22Rv1 (cell line): ENCODE measurements at regions not wholly inside any gene's neighbourhood (a gene's known extent, or its start where the extent isn't known, plus 50 kb on each side); places are given as distances from the start of the nearest gene placed in this dataset.
"Not testable (repeated sequence)": the region's sequence is repeated elsewhere in the genome, so short reads cannot be mapped to it uniquely, and the experiment has no call there.

Source experiments
- H3K27ac ChIP-seq: fragments of 450-650 bp; 2 replicates; pipeline ENCODE4 v1.5.1; 2017
- ZFX ChIP-seq: fragments of 450-650 bp; IDR thresholded peaks from 2 replicates; pipeline ENCODE4 v1.6.1; 2017; ENCODE audit warnings: antibody characterized with exemption, borderline replicate concordance
- TF ChIP-seq, protein P1 (sequence below): fragments of 450-650 bp; IDR thresholded peaks from 2 replicates; pipeline ENCODE4 v1.5.1; 2017; ENCODE audit warnings: mild to moderate bottlenecking

DNA sequence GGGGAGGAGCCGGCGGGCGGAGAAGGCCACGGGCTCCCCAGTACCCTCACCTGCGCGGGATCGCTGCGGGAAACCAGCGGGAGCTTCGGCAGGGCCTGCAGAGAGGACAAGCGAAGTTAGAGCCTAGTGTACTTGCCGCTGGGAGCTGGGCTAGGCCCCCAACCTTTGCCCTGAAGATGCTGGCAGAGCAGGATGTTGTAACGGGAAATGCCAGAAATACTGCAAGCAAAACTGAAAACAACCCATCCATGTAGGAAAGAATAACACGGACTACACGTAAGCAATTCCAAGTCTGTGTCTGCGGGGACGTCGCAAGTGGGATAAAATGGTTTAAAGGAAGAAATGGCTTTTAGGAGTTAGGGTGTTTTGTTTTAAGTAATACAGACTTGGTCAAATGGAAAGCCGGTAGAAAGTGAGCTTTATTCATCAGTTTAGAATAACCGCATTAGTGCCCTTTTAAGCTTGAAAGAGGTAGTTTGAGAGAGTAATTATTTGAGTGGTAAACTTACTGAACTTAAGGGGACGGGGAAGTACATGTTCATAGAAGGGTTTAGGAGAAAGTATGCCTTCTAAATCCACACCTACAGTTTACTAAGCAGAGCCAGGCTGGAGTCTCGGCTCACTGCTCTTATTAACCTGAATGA is 121.3 kb upstream of the NIPA1 start:
- H3K27ac ChIP-seq: not testable (repeated sequence)

DNA sequence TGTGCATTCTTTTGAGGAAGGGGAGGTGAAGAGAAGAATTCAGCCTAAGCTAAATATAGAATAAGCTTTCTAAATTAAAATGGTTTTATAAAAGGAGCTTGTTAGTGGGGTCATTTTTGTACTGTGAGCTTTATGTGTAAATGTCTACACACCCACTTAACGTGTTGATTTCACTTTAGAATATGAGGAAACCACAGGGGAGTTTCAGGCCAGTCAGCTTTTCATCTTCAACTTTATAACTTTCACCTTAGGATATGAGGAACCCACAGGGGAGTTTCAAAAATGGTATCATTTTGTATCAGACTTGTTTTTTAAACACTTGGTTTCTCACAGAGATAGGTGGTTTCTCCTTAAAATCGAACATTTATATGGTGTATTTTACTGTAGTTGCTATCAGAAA is 120.7 kb upstream of the NIPA1 start:
- H3K27ac ChIP-seq: not testable (repeated sequence)

DNA sequence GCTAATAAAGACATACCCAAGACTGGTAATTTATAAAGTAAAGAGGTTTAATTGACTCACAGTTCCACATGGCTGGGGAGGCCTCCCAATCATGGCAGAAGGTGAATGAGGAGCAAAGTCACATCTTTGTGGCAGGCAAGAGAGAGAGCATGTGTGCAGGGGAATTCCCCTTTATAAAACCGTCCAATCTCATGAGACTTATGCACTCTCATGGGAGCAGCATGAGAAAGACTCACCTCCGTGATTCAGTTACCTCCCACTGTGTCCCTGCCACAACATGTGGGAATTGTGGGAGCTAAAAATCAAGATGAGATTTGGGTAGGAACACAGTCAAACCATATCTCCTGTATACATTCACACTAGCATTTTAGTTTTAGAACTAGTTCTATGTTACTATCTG is 101.7 kb upstream of the NIPA1 start:
- H3K27ac ChIP-seq: not testable (repeated sequence)

DNA sequence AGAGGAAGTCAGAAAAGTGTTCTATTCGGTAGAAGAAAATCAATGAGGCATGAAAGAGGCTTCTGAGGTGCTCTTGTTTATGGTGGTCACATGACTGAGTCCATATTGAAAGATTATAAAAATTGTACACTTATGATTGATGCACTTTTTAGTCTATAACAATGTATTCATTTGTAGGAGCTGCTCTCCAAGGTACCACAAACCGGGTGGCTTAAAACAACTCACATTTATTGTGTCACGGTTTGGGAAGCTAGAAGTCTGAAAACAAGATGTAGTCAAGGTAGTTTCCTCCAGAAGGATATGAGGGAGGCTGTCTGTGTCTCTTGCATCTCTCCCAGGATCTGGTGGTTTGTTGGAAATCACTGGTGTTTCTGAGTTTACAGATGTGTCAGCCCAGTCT is 86.6 kb upstream of the NIPA1 start:
- not testable (repeated sequence) for H3K27ac ChIP-seq

DNA sequence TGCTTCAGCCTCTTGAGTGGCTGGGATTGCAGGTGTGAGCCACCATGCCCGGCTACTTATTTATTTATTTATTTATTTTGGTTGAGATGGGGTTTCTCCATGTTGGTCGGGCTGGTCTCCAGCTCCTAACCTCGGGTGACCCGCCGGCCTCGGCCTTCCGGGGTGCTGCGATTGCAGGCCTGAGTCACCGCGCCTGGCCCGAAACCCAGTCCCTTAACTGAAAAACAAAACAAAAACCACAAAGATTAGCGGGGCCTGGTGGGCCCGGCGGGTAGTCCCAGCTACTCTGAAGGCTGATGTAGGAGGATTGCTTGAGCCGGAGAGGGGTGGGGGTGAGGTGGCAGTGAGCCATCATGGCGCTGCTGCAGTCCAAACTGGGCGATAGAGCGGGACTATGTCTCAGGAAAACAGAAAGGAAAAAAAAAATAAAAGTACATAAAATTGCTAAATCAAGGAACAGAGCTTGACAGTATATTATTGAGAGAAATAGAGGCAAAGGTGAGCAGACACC is 75.6 kb upstream of the NIPA1 start:
- H3K27ac ChIP-seq: not testable (repeated sequence)

DNA sequence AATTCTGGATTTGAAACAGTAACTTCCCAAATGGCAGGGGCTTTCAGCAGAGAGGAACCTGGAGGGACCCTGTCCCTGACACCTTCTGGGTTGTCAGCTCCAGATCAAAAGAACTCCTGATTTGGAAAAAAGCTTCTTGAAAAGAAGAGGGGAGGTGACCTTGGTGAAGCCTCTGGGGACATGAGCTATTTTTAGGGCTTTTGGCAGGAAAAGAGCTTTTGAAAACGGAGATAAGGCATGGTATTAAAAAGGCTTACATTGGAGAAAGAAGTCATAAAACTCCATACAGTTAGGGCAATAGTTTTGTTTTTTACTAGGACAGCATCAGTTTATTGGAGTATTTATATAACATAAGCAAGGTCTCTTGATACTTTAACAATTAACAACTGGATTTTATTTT is 72.5 kb upstream of the NIPA1 start:
- not testable (repeated sequence) for H3K27ac ChIP-seq

DNA sequence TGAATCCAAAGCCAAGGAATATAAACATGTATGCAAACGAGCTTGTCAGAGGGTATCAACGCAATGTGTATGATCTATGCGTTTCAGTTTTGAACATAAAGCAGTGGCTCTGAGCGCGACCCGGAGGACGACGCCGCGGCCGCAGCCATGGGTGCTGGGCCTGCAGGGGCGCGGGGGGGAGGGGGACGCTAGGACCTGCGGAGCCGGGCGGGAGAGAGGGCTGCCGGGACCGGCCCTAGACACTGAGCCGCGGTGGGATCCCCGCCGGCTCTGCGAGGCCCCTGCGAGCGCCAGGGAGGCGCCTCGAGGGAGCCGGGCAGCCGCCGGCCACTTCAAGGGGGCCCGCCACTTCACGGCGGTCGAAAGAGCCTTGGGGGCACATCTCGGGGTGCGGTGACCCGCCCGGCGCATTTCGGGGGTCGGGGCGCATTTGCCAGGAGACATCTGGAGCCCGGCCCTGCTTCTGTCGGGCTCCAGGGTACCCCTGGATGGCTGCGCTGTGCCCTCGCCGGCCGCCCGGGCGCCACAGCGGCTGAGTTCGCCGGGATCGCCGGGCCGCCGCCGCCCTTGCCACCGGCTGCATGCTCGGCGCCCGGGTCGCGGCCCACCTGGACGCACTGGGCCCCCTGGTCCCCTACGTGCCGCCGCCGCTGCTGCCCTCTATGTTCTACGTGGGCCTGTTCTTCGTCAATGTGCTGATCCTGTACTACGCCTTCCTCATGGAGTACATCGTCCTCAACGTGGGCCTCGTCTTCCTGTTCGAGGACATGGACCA is 71.9 kb upstream of the NIPA1 start:
- H3K27ac ChIP-seq: not testable (repeated sequence)

DNA sequence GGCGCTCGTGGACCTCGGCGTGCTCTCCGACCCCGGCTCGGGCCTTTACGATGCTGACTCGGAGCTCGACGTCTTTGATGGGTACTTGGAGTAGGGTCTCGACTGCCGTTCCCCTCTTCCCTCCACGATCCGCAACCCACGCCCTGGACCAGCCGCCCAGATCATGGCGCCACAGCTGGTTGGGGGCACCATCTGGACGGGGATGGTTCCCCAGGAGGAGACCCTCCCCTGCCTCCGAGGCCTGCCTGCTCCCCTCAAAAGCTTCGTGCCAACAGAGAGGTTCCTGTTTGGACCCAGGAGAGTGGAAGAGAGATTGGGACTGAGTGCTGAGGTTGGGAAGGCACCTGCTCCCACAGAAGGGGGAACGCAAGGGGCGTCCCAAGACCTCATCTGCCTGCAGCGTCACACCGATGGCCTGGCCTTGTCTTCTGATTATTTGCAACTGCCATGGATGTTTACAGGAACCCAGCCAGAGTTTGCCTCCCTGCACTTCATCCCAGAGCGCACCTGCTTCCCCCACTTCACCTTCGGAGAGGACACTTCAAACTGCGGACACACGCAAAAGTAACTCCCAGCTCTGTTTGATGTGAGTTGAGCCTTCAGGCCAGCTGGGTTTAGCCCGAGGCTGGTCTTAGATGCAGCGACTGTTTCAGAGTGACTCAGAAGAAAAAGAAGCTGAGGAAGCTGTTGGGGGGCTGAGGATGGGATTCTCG is 71.2 kb upstream of the NIPA1 start:
- not testable (repeated sequence) for H3K27ac ChIP-seq

DNA sequence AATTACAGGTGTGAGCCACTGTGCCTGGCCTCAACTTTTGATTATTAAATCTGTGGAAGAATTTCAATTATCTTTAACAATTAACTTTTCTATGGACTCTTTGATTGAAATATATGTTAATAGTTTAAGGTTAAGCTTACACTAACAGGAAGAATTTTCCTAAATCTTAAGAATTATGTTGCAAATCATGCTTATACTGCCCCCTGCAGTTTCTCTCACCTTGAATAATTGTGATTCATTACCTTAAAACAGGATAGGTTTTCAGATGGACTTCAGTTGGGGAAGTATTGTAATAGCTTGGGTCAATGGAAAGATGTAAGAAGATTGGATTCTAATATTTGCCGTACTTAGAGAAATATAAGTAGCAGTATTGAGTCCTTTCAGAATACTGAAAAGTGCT is 66.5 kb upstream of the NIPA1 start:
- H3K27ac ChIP-seq: not testable (repeated sequence)
- TF ChIP-seq, protein P1, sequence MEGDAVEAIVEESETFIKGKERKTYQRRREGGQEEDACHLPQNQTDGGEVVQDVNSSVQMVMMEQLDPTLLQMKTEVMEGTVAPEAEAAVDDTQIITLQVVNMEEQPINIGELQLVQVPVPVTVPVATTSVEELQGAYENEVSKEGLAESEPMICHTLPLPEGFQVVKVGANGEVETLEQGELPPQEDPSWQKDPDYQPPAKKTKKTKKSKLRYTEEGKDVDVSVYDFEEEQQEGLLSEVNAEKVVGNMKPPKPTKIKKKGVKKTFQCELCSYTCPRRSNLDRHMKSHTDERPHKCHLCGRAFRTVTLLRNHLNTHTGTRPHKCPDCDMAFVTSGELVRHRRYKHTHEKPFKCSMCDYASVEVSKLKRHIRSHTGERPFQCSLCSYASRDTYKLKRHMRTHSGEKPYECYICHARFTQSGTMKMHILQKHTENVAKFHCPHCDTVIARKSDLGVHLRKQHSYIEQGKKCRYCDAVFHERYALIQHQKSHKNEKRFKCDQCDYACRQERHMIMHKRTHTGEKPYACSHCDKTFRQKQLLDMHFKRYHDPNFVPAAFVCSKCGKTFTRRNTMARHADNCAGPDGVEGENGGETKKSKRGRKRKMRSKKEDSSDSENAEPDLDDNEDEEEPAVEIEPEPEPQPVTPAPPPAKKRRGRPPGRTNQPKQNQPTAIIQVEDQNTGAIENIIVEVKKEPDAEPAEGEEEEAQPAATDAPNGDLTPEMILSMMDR: peak; percentile 16; the same call in 1 of the 2 replicates

DNA sequence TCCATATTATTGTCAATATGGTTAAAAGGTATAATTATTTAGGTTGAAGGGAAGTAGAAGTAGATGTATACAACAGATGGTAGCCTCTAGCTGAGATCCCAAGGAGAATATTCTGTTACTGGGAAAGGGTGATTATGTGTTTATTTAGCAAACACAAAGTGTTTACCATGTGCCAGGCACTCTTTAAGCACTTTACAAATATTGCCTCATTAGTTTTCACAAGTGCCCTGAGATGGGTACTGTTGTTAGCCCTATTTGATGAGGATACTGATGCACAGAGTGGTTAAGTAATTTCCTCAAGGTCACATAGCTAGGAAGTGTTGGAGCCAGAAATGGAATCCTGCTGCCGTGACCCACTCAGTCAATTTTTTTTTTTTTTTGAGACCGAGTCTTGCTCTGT is 60.3 kb upstream of the NIPA1 start:
- H3K27ac ChIP-seq: not testable (repeated sequence)

DNA sequence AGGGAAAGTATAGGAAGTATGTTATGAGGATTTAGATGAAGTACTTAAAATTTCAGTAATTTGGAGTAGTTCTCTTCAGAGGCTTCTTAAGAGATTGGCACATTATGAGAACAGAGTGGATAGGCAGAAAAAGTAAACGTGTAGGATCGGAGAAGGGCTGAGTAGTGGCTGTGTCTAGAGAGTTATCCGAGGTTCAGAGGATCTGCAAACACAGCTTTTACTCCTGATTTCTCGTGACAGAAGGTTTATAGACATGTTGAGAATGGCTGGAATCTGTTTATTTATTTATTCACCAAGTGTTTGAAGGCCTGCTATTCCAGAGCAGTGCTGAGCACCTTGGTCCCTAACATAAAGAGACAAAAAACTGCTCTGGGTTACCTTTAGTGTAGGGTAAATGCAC is 51.4 kb upstream of the NIPA1 start:
- H3K27ac ChIP-seq: not testable (repeated sequence)

DNA sequence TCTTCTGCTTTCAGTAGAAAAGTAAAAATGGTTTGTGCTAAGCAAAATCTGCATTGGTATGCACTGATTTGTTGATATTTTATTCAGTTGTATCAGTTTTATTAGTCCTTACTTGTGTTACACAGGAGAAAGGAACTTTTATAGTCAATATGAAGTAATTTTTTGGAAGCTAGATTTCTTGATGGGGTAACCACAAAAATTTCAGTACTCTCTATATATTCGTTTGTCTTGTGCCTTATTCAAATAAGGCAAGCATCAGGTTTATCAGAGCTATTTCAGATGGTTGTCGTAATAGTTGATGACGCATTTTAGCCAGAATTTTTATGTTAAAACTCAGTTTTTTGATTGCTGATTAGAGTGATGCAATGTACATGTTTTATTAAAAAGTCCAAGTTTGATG is 50.7 kb upstream of the NIPA1 start:
- TF ChIP-seq, protein P1: no peak
- no peak for TF ChIP-seq ZFX
- no peak overlapping the region for H3K27ac ChIP-seq

DNA sequence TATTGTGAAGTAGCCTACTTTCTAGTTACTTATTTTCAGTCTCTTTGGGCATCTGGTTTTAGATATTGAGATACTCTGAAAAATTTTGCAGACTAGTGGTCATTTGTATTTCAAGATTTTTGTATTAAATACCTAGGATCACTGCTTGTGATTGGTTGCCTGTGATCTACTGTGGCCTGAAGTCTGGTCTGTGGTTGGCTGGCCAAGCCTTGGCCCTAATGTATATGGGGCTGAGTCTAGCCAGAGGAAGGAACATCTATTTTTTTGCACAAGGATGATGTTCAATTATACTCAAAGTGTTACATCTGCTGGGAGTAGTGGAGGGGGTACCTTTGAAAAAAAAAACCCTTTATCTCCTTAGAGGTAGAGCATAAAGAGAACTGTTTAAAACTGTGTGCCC is 50.2 kb upstream of the NIPA1 start:
- H3K27ac ChIP-seq: not testable (repeated sequence)
